ENCODE measurements at regions not wholly inside any gene's neighbourhood (a gene's known extent, or its start where the extent isn't known, plus 50 kb on each side); places are given as distances from the start of the nearest gene placed in this dataset.

DNA sequence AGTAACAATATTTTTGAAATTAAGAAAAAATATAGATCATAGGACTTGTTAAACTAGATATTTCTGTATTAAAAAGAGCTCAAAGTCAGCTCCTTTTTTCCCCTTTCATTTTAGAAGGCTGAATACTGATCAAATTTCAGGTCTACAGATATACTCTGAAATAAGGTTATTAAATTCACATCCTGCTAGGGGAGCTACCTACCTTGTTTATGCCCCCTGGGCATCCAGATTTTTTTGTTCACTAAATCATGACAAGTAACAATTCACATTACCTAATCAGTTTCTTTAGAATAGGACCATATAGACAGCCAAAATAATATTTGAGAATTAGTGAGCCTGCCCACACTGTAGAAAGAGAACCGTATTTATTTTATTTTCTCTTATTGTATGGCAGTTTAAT is 276.2 kb downstream of the USP25 start:
- TF ChIP-seq, protein P1, sequence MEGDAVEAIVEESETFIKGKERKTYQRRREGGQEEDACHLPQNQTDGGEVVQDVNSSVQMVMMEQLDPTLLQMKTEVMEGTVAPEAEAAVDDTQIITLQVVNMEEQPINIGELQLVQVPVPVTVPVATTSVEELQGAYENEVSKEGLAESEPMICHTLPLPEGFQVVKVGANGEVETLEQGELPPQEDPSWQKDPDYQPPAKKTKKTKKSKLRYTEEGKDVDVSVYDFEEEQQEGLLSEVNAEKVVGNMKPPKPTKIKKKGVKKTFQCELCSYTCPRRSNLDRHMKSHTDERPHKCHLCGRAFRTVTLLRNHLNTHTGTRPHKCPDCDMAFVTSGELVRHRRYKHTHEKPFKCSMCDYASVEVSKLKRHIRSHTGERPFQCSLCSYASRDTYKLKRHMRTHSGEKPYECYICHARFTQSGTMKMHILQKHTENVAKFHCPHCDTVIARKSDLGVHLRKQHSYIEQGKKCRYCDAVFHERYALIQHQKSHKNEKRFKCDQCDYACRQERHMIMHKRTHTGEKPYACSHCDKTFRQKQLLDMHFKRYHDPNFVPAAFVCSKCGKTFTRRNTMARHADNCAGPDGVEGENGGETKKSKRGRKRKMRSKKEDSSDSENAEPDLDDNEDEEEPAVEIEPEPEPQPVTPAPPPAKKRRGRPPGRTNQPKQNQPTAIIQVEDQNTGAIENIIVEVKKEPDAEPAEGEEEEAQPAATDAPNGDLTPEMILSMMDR (IDR thresholded peaks at IDR 0.05; ENCODE audit: extremely low read depth, insufficient read depth, missing control alignments): no peak
- in situ Hi-C loops (cut with MboI; ENCODE audit: low pct_unique_long_range_greater_than_20kb, low sequenced_read_pairs, unreplicated experiment): no loop called here
- no peak for DNase-seq (ENCODE audit: low spot score)

DNA sequence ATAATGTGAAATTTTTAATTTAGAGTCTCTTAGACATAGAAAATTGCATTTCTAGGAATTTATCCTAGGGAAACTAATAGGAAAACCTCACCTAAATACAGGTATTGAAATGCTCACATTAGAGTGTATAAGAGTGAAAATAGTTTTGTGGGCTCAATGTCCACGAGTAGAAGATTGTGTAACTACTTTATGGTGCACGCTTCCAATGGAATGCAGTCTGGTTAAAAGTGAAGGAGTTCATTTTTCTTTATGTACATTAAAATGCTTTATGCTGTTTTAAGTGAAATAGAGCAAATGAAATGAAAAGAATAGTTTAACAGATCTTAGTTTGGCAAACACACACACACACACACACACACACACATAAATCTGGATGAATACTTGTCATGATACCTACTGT is 278.2 kb downstream of the USP25 start:
- in situ Hi-C loops (cut with MboI; ENCODE audit: low pct_unique_long_range_greater_than_20kb, low sequenced_read_pairs, unreplicated experiment): no loop called here
- TF ChIP-seq, protein P1 (IDR thresholded peaks at IDR 0.05; ENCODE audit: extremely low read depth, insufficient read depth, missing control alignments): no peak
- no peak for DNase-seq (ENCODE audit: low spot score)

DNA sequence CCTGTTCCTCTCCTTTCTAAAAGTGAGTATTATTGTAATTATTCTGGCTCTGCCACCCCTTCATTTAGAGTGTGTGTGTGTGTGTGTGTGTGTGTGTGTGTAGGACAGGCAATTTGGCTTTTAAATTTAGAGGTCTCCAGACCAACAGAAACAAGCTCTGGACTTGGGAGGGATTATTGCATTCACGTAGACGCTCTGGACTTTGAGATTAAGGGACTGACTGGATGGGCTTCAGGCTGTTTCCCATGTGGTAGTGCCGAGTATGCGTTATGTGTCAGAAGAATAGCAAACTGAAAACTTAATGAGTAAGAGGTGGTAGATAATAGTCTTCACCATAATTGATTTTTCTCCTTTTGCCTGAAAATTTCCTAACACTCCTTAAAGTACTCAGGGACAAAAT is 281.9 kb downstream of the USP25 start:
- TF ChIP-seq, protein P1 (IDR thresholded peaks at IDR 0.05; ENCODE audit: extremely low read depth, insufficient read depth, missing control alignments): no peak
- DNase-seq (ENCODE audit: low spot score): no peak
- in situ Hi-C loops (cut with MboI; ENCODE audit: low pct_unique_long_range_greater_than_20kb, low sequenced_read_pairs, unreplicated experiment): no loop called here

DNA sequence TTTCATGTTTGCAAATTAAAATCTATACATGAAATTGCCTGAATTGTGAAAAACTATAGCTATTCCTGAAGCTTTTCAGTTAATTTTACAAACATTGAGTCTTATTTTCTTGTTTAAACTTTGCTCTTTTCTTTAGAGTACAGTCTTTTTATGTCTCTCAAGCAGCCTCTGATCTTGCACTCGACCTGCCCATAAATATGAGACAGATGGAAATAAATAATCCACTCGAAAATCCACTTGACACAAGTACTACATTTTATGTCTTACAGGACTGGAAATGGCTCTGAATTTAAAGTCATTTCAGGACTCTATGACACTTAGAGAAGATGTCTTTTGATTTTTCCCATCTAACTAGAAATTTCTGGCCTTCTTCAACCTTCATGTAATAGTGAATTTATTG is 283.8 kb downstream of the USP25 start:
- no peak for DNase-seq (ENCODE audit: low spot score)
- TF ChIP-seq, protein P1 (IDR thresholded peaks at IDR 0.05; ENCODE audit: extremely low read depth, insufficient read depth, missing control alignments): no peak
- in situ Hi-C loops (cut with MboI; ENCODE audit: low pct_unique_long_range_greater_than_20kb, low sequenced_read_pairs, unreplicated experiment): no loop called here

DNA sequence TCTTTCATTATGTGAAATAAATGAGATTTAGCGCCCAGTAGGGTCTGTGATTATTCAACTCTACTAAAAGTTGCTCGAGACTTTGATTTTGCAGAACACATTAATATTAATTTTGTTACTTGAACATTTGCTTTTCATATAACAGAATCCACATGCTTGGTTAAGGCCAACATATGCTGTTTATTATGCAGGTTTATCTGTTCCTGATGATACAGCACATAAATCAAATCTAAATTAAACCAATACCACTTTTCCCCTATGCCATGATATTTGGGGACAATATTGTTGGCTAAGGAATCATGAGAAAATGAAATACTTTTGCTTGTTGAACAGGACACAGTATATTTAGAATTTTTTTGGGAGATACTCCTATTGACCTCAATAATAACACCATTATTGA is 291.1 kb downstream of the USP25 start:
- TF ChIP-seq, protein P1 (IDR thresholded peaks at IDR 0.05; ENCODE audit: extremely low read depth, insufficient read depth, missing control alignments): no peak
- in situ Hi-C loops (cut with MboI; ENCODE audit: low pct_unique_long_range_greater_than_20kb, low sequenced_read_pairs, unreplicated experiment): no loop called here
- no peak for DNase-seq (ENCODE audit: low spot score)

DNA sequence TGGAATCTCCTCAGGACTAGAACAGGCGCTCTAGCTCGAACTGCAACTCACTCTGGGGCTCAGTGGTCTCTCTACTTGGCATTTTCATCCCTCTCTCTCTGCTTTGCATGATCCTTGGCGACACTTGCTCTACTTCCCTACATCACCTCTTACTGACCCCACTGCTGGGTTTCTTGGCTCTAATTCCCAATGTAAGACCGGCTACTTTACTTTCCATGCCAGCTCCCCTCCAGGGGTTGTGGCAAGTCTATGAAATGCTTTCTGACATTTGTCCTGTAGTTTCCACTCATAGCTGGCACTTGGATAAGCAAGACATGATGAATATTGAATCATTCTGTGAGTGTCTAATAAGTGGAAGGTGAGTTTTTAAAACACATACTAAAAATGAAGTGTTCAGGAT is 292.3 kb downstream of the USP25 start:
- in situ Hi-C loops (cut with MboI; ENCODE audit: low pct_unique_long_range_greater_than_20kb, low sequenced_read_pairs, unreplicated experiment): no loop called here
- DNase-seq (ENCODE audit: low spot score): no peak
- TF ChIP-seq, protein P1 (IDR thresholded peaks at IDR 0.05; ENCODE audit: extremely low read depth, insufficient read depth, missing control alignments): no peak

DNA sequence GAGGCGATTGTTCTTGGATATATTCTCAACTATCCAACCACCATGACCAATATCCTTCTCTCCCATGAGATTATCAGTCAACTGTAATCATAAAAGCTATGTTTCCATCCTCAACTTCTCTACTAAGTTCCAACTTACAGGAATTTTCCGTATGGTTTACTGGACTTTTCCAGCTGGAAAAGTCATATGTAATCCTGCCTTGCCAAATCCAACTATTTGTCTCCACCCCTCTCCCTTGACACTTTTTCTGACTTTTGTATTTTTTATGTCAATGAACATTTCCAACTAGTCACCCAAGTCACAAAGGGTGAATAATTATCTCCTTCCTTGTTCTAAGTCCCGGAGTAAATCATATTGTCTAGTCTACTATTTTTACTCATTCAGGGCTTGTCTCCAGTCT is 293.1 kb downstream of the USP25 start:
- no peak for DNase-seq (ENCODE audit: low spot score)
- in situ Hi-C loops (cut with MboI; ENCODE audit: low pct_unique_long_range_greater_than_20kb, low sequenced_read_pairs, unreplicated experiment): no loop called here
- TF ChIP-seq, protein P1 (IDR thresholded peaks at IDR 0.05; ENCODE audit: extremely low read depth, insufficient read depth, missing control alignments): no peak
